ENCODE measurements at regions not wholly inside any gene's neighbourhood (a gene's known extent, or its start where the extent isn't known, plus 50 kb on each side); places are given as distances from the start of the nearest gene placed in this dataset.

GRCh38 chr2:16608661-16609643 lies 56.7 kb downstream of the CYRIA start:
- no peak for DNase-seq (ENCODE audit: low read depth)
- H3K4me3 ChIP-seq (ENCODE audit: low read depth, low read length), result peak overlapping the region; percentile 53
- TF ChIP-seq CTCF (IDR thresholded peaks at IDR 0.05; ENCODE audit: control insufficient read depth, extremely low read depth, insufficient read depth), result peak; percentile 79

DNA sequence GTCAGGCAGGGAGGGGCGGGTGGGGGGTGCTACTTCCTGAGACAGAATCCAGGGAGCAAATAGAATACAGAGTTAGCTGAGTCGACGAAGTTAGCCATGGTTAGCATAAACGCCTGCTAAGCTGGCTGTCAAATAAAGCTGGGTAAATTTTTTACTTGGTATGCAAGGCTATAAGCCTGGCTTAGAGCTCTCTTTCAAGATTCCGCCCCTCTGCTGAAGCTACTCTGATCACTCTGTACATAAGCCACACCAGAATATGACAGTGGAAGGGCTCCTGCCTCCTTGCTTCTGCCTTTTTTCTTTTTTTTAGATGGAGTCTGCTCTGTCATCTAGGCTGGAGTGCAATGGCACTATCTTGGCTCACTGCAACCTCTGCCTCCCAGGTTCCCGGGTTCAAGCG lies 58.3 kb downstream of the CYRIA start:
- TF ChIP-seq CTCF (IDR thresholded peaks at IDR 0.05; ENCODE audit: control insufficient read depth, extremely low read depth, insufficient read depth), result no peak
- H3K4me3 ChIP-seq (ENCODE audit: low read depth, low read length), result no peak overlapping the region
- no peak for DNase-seq (ENCODE audit: low read depth)

GRCh38 chr2:16604236-16604635 lies 61.4 kb downstream of the CYRIA start:
- H3K4me3 ChIP-seq (ENCODE audit: low read depth, low read length), result no peak overlapping the region
- no peak for TF ChIP-seq CTCF (IDR thresholded peaks at IDR 0.05; ENCODE audit: control insufficient read depth, extremely low read depth, insufficient read depth)
- DNase-seq (ENCODE audit: low read depth), result no peak

DNA sequence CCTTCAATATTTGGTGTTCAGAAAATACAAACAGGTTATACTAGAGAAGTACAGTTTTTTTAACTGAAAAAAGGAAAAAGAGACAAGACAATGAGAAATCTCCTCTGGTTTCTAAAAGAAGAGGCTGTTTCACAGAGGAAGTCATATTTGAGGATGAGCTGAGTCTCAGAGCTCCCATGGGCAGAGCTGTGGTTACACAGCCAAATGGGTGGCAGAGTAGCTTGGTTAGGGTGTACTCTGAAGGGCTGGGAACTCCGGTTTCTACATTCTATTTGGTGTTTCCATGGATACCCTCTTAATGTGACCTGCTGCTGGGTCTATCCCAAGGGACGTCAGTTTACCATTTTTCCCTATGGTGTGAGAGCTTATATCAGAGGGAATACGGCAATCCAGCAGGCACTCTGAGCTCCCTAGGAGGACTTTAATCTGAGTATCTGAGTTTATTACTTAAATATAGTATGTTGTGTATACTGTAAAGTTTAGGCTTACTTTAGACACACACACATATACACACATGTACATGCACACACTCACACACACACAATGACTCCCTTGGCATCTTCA lies 74.2 kb downstream of the CYRIA start:
- DNase-seq (ENCODE audit: low read depth), result no peak
- H3K4me3 ChIP-seq (ENCODE audit: low read depth, low read length), result no peak overlapping the region
- TF ChIP-seq CTCF (IDR thresholded peaks at IDR 0.05; ENCODE audit: control insufficient read depth, extremely low read depth, insufficient read depth), result no peak

- DNase-seq (ENCODE audit: low read depth), result no peak
- no peak overlapping the region for H3K4me3 ChIP-seq (ENCODE audit: low read depth, low read length)
- TF ChIP-seq CTCF (IDR thresholded peaks at IDR 0.05; ENCODE audit: control insufficient read depth, extremely low read depth, insufficient read depth), result no peak
Observed at GRCh38 chr2:16589465-16589864, 76.2 kb downstream of the CYRIA start.

DNA sequence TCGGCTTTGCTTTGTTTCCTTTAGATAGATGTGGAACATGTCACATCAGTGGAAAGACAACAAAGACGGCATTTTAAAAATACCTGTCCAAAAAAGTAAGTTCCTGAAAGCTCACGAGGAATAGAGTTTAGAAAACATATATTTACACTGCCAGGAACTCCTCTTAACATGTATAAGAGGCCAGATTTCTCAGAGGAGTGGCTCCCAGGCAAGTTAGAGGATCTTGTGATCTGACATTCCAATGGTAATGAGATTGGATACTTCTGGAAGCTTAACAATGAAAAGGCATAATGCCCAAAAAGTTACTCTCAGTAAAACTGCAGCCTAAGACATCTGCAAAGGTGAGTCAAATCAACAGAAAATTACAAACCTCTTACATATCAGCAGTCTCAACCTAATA lies 77.1 kb downstream of the CYRIA start:
- TF ChIP-seq CTCF (IDR thresholded peaks at IDR 0.05; ENCODE audit: control insufficient read depth, extremely low read depth, insufficient read depth), result no peak
- no peak for DNase-seq (ENCODE audit: low read depth)

More for the DNA sequence above, 77.1 kb downstream of the CYRIA start:
- no peak overlapping the region for H3K4me3 ChIP-seq (ENCODE audit: low read depth, low read length)

Data from LNCaP clone FGC (cell line).